A549 (cell line): ENCODE measurements at regions not wholly inside any gene's neighbourhood (a gene's known extent, or its start where the extent isn't known, plus 50 kb on each side); places are given as distances from the start of the nearest gene placed in this dataset.

ENCODE experiments used
- ATAC-seq, 2 experiments: fragments of 200-7000 bp in 1 of 2; fragments of >200 bp in 1 of 2; cut with Nextera tagmentation in 1 of 2; cut with Tn5 transposase in 1 of 2; 3 replicates each; pipeline versions ENCODE4 v1.8.0 to v1.9.1; 2018 to 2020; ENCODE audit warnings: mild to moderate bottlenecking in 1 of 2, moderate library complexity in 1 of 2
- CTCF ChIA-PET: fragments of 300-600 bp; sonication (Branson Sonifier 250); formaldehyde crosslinking; extraction: SDS; loops from one replicate; lab custom pipeline; 2021; ENCODE audit warnings: antibody characterized with exemption, inconsistent platforms; lab: Yijun Ruan, JAX
- POLR2A ChIA-PET: fragments of 350-600 bp; formaldehyde crosslinking; extraction: SDS; loops from one replicate; lab custom pipeline; 2021; ENCODE audit warnings: antibody characterized with exemption, inconsistent platforms; lab: Yijun Ruan, JAX
- DNase-seq, 2 experiments: peaks; one replicate each; pipeline versions ENCODE4 v3.0.0 to v3.0.0-alpha.2; 2011 to 2016; ENCODE audit warnings: low read depth in 1 of 2, low spot score in 1 of 2
- FAIRE-seq: peaks from 2 replicates; lab custom pipeline; 2011; peaks lifted over from hg19 to GRCh38; lab: Jason Lieb, UNC
- H3K27ac ChIP-seq, 2 experiments: fragments of >200 bp; sonication (Bioruptor Twin); formaldehyde crosslinking; 3 replicates each; pipeline ENCODE4 v1.5.1; 2016 to 2017
- H3K4me1 ChIP-seq: fragments of >200 bp; sonication (Bioruptor Twin); formaldehyde crosslinking; 3 replicates; pipeline ENCODE4 v1.6.1; 2016
- H3K4me2 ChIP-seq: fragments of >200 bp; sonication (Bioruptor Twin); formaldehyde crosslinking; 3 replicates; pipeline ENCODE4 v1.6.1; 2016
- H3K4me3 ChIP-seq: fragments of >200 bp; sonication (Bioruptor Twin); formaldehyde crosslinking; 3 replicates; pipeline ENCODE4 v1.5.1; 2016
- H3K9me3 ChIP-seq: fragments of >200 bp; sonication (Bioruptor Twin); formaldehyde crosslinking; 3 replicates; pipeline ENCODE4 v1.6.1; 2016
- CHD2 ChIP-seq: fragments of 150-350 bp; IDR thresholded peaks from 2 replicates; pipeline ENCODE4 v1.6.1; 2014; ENCODE audit warnings: low read length; ENCODE audit not compliant: partially characterized antibody
- CHD4 ChIP-seq: fragments of 200-600 bp; sonication (generic); IDR thresholded peaks from 2 replicates; pipeline ENCODE4 v1.6.1; 2016; ENCODE audit warnings: antibody characterized with exemption, mild to moderate bottlenecking, borderline replicate concordance
- CTCF ChIP-seq: fragments of >200 bp; sonication (Bioruptor Twin); formaldehyde crosslinking; IDR thresholded peaks from 3 replicates; pipeline ENCODE4 v1.5.1; 2016
- E2F6 ChIP-seq: IDR thresholded peaks from 2 replicates; pipeline ENCODE4 v1.6.1; 2012; ENCODE audit warnings: low read depth, borderline replicate concordance
- EHF ChIP-seq: fragments of 250-450 bp; sonication (Bioruptor Pico); IDR thresholded peaks from 2 replicates; pipeline ENCODE4 v1.5.0; 2020; ENCODE audit warnings: mild to moderate bottlenecking
- ELK1 ChIP-seq: fragments of 150-350 bp; IDR thresholded peaks from 2 replicates; pipeline ENCODE4 v1.6.1; 2014; ENCODE audit warnings: low read depth, mild to moderate bottlenecking, low read length
- FOSB ChIP-seq: fragments of 250-450 bp; sonication (Bioruptor Pico); IDR thresholded peaks from 2 replicates; pipeline ENCODE4 v1.5.0; 2020; ENCODE audit warnings: mild to moderate bottlenecking, moderate library complexity
- FOSL2 ChIP-seq, 2 experiments: fragments of 450-650 bp in 1 of 2; fragments of >200 bp in 1 of 2; sonication (Bioruptor Twin) in 1 of 2; formaldehyde crosslinking; IDR thresholded peaks; 2 replicates each; pipeline versions ENCODE4 v1.5.0 to v1.6.1; 2016 to 2020; ENCODE audit warnings: mild to moderate bottlenecking in 1 of 2, moderate library complexity in 1 of 2
- HEYL ChIP-seq: fragments of 250-450 bp; sonication (Bioruptor Pico); IDR thresholded peaks from 2 replicates; pipeline ENCODE4 v1.8.0; 2021; ENCODE audit warnings: mild to moderate bottlenecking, moderate library complexity
- HOXA7 ChIP-seq: fragments of 250-450 bp; sonication (Bioruptor Pico); IDR thresholded peaks from 2 replicates; pipeline ENCODE4 v1.5.0; 2020; ENCODE audit warnings: mild to moderate bottlenecking, moderate library complexity
- HOXB5 ChIP-seq: fragments of 250-450 bp; sonication (Bioruptor Pico); IDR thresholded peaks from 2 replicates; pipeline ENCODE4 v1.5.0; 2020; ENCODE audit warnings: mild to moderate bottlenecking, moderate library complexity
- MAX ChIP-seq: IDR thresholded peaks from 2 replicates; pipeline ENCODE4 v1.6.1; 2012
- MYC ChIP-seq: IDR thresholded peaks from 2 replicates; pipeline ENCODE4 v1.6.1; 2012; ENCODE audit warnings: mild to moderate bottlenecking, inconsistent platforms, low read length, improper control_type of control experiment, borderline replicate concordance
- NFE2L2 ChIP-seq: fragments of 150-350 bp; conservative IDR thresholded peaks from 2 replicates; pipeline ENCODE4 v1.6.1; 2014; ENCODE audit warnings: low read length
- PBX3 ChIP-seq: IDR thresholded peaks from 2 replicates; pipeline ENCODE4 v1.6.1; 2012
- PHF8 ChIP-seq: fragments of 200-600 bp; sonication (generic); IDR thresholded peaks from 2 replicates; pipeline ENCODE4 v1.6.1; 2016; ENCODE audit warnings: low read depth, mild to moderate bottlenecking, antibody characterized with exemption, moderate library complexity, borderline replicate concordance
- RAD21 ChIP-seq, 2 experiments: fragments of >200 bp in 1 of 2; sonication (Bioruptor Twin) in 1 of 2; formaldehyde crosslinking in 1 of 2; IDR thresholded peaks in 1 of 2; conservative IDR thresholded peaks in 1 of 2; 2 replicates in 1 of 2; 3 replicates in 1 of 2; pipeline ENCODE4 v1.6.1; 2012 to 2018; ENCODE audit warnings: inconsistent platforms in 1 of 2
- RARB ChIP-seq: fragments of 250-450 bp; sonication (Bioruptor Pico); IDR thresholded peaks from 2 replicates; pipeline ENCODE4 v1.8.0; 2021; ENCODE audit warnings: mild to moderate bottlenecking, moderate library complexity
- REST ChIP-seq: fragments of 200-600 bp; sonication (generic); IDR thresholded peaks from 2 replicates; pipeline ENCODE4 v1.6.1; 2016; ENCODE audit warnings: antibody characterized with exemption, mild to moderate bottlenecking, moderate library complexity
- RFX5 ChIP-seq: fragments of 450-650 bp; IDR thresholded peaks from 2 replicates; pipeline ENCODE4 v1.7.1; 2014; ENCODE audit warnings: antibody characterized with exemption, mild to moderate bottlenecking, moderate library complexity
- SREBF2 ChIP-seq: fragments of 450-650 bp; IDR thresholded peaks from 2 replicates; pipeline ENCODE4 v1.6.1; 2014; ENCODE audit warnings: mild to moderate bottlenecking, moderate library complexity
- TP53 ChIP-seq: fragments of 250-450 bp; sonication (Bioruptor Pico); IDR thresholded peaks from 2 replicates; pipeline ENCODE4 v1.5.0; 2021; ENCODE audit warnings: mild to moderate bottlenecking, moderate library complexity
- ZFP36 ChIP-seq: fragments of 450-650 bp; IDR thresholded peaks from 2 replicates; pipeline ENCODE4 v1.6.1; 2014; ENCODE audit warnings: borderline replicate concordance; ENCODE audit not compliant: partially characterized antibody
- ZNF302 ChIP-seq: fragments of 250-450 bp; sonication (Bioruptor Pico); IDR thresholded peaks from 2 replicates; pipeline ENCODE4 v1.9.0; 2021; ENCODE audit warnings: inconsistent platforms, mild to moderate bottlenecking, moderate library complexity
- WGBS: methylation state at CpG from one replicate; pipeline ENCODE4 v1.1.6; 2017; ENCODE audit errors: missing lambda C conversion rate; 5-methylcytosine and 5-hydroxymethylcytosine counted together

- no peak overlapping the region for H3K4me2 ChIP-seq
- H3K27ac ChIP-seq = no peak overlapping the region
- TF ChIP-seq PHF8 = no peak
- no peak for TF ChIP-seq TP53
- no peak for TF ChIP-seq CHD4
- no peak for TF ChIP-seq CHD2
- no peak for TF ChIP-seq SREBF2
- no peaks in the 10 kb centered on the region for H3K9me3 ChIP-seq
- H3K4me1 ChIP-seq = peaks cover 11% of the 10 kb centered on the region; the same call in 2 of the 3 replicates
- no peak for DNase-seq
- no peak for FAIRE-seq
- no peak for ATAC-seq
- ChIA-PET POLR2A (no interaction called here), CTCF (no interaction called here)
- WGBS = 42% methylated on average over 2 of the region's 2 CpGs
- no peak overlapping the region for H3K4me3 ChIP-seq
These were observed 418.7 kb upstream of the RGPD4 start for GRCh38 chr2:107407974-107408373.

GRCh38 chr2:107411267-107411666 lies 415.4 kb upstream of the RGPD4 start:
- TF ChIP-seq E2F6 (no peak), HOXA7 (no peak)
- WGBS = 40% methylated on average over 2 of the region's 2 CpGs
- H3K4me3 ChIP-seq = no peak overlapping the region
- no peak overlapping the region for H3K4me2 ChIP-seq
- 0 out of 3 replicates have a peak, but pooled peaks cover 5% of the 10 kb centered on the region for H3K4me1 ChIP-seq
- FAIRE-seq (no peak), ATAC-seq (no peak), DNase-seq (no peak)
- ChIA-PET POLR2A (no interaction called here), CTCF (no interaction called here)
- H3K9me3 ChIP-seq = no peaks in the 10 kb centered on the region
- no peak overlapping the region for H3K27ac ChIP-seq

- H3K9me3 ChIP-seq = no peaks in the 10 kb centered on the region
- ATAC-seq (no peak), FAIRE-seq (no peak), DNase-seq (no peak)
- 0 out of 3 replicates have a peak, but pooled peaks cover 5% of the 10 kb centered on the region for H3K4me1 ChIP-seq
- no peak overlapping the region for H3K27ac ChIP-seq
- WGBS = 79% methylated on average over 6 of the region's 6 CpGs
- H3K4me3 ChIP-seq = no peak overlapping the region
- ChIA-PET CTCF (interaction anchor here (1.2 kb wide), 1 partner anchor 51 kb away, joined by 3 read pairs; no protein-coding TSS in a partner anchor), POLR2A (no interaction called here)
- TF ChIP-seq REST = no peak
- no peak for TF ChIP-seq RFX5
- TF ChIP-seq EHF = no peak
- TF ChIP-seq ELK1 = no peak
- no peak for TF ChIP-seq HEYL
- no peak for TF ChIP-seq ZNF302 (CRISPR knock-in tag)
- no peak for TF ChIP-seq CTCF
- TF ChIP-seq FOSB (CRISPR knock-in tag) = no peak
- no peak for TF ChIP-seq RAD21 (conservative IDR thresholded peaks at IDR 0.05 in 1 of 2, IDR thresholded peaks at IDR 0.05 in 1 of 2)
- no peak for TF ChIP-seq RARB
- no peak for TF ChIP-seq MAX
- TF ChIP-seq NFE2L2 = no peak
- no peak for TF ChIP-seq FOSL2 (IDR thresholded peaks at IDR 0.05)
- TF ChIP-seq FOSL2 (CRISPR knock-in tag; IDR thresholded peaks at IDR 0.05) = no peak
- no peak for TF ChIP-seq HOXB5
- TF ChIP-seq PBX3 = no peak
- no peak for TF ChIP-seq MYC
- no peak for TF ChIP-seq CHD4
- no peak for TF ChIP-seq ZFP36
- H3K4me2 ChIP-seq = no peak overlapping the region; the same call in 2 of the 3 replicates
These were observed 414.3 kb upstream of the RGPD4 start for GRCh38 chr2:107412209-107412904.
